SK-N-SH treated with all-trans-retinoic acid at 6 μM for 48 hours (cell line): ENCODE measurements at regions not wholly inside any gene's neighbourhood (a gene's known extent, or its start where the extent isn't known, plus 50 kb on each side); places are given as distances from the start of the nearest gene placed in this dataset.

Source experiments
- ATAC-seq: fragments of 200-7000 bp; cut with Tn5 transposase; 3 replicates; pipeline ENCODE4 v1.9.1; 2020; ENCODE audit warnings: mild to moderate bottlenecking, moderate library complexity
- ARNTL ChIP-seq: fragments of 450-650 bp; formaldehyde crosslinking; IDR thresholded peaks from 2 replicates; pipeline ENCODE4 v1.5.0; 2020; ENCODE audit warnings: low read depth, mild to moderate bottlenecking, moderate library complexity, borderline replicate concordance
- BACH2 ChIP-seq: fragments of 250-450 bp; sonication (Bioruptor Pico); IDR thresholded peaks from 2 replicates; pipeline ENCODE4 v1.9.0; 2021; ENCODE audit warnings: mild to moderate bottlenecking, borderline replicate concordance
- CREB5 ChIP-seq: fragments of 250-450 bp; sonication (Bioruptor Pico); IDR thresholded peaks from 2 replicates; pipeline ENCODE4 v1.5.1; 2020; ENCODE audit warnings: low read depth, mild to moderate bottlenecking, moderate library complexity
- CSDC2 ChIP-seq: fragments of 250-450 bp; sonication (Bioruptor Pico); IDR thresholded peaks from 2 replicates; pipeline ENCODE4 v1.5.0; 2020; ENCODE audit warnings: mild to moderate bottlenecking, moderate library complexity
- CSRNP3 ChIP-seq: fragments of 250-450 bp; sonication (Bioruptor Pico); IDR thresholded peaks from 2 replicates; pipeline ENCODE4 v1.5.1; 2021; ENCODE audit warnings: mild to moderate bottlenecking, moderate library complexity
- GLIS3 ChIP-seq: fragments of 250-450 bp; sonication (Bioruptor Pico); IDR thresholded peaks from 2 replicates; pipeline ENCODE4 v1.5.0; 2020; ENCODE audit warnings: mild to moderate bottlenecking, moderate library complexity
- ISL1 ChIP-seq: fragments of 250-450 bp; sonication (Bioruptor Pico); IDR thresholded peaks from 2 replicates; pipeline ENCODE4 v2.1.2; 2022; ENCODE audit warnings: mild to moderate bottlenecking, moderate library complexity
- OSR1 ChIP-seq: fragments of 250-450 bp; sonication (Bioruptor Pico); IDR thresholded peaks from 2 replicates; pipeline ENCODE4 v1.8.0; 2022; ENCODE audit warnings: moderate library complexity, mild to moderate bottlenecking, inconsistent platforms
- POU6F1 ChIP-seq: fragments of 250-450 bp; sonication (Bioruptor Pico); IDR thresholded peaks from 2 replicates; pipeline ENCODE4 v1.8.0; 2021; ENCODE audit warnings: low read depth, mild to moderate bottlenecking, moderate library complexity, borderline replicate concordance
- PPARA ChIP-seq: fragments of 250-450 bp; sonication (Bioruptor Pico); IDR thresholded peaks from 2 replicates; pipeline ENCODE4 v1.5.0; 2020; ENCODE audit warnings: mild to moderate bottlenecking, borderline replicate concordance
- RARB ChIP-seq: fragments of 250-450 bp; sonication (Bioruptor Pico); IDR thresholded peaks from 2 replicates; pipeline ENCODE4 v1.8.0; 2021; ENCODE audit warnings: mild to moderate bottlenecking, moderate library complexity
- SNAI2 ChIP-seq: fragments of 250-450 bp; sonication (Bioruptor Pico); IDR thresholded peaks from 2 replicates; pipeline ENCODE4 v1.5.0; 2020; ENCODE audit warnings: mild to moderate bottlenecking, moderate library complexity
- TCF4 ChIP-seq: fragments of 250-450 bp; sonication (Bioruptor Pico); IDR thresholded peaks from 2 replicates; pipeline ENCODE4 v1.8.0; 2021; ENCODE audit warnings: mild to moderate bottlenecking, moderate library complexity, borderline replicate concordance
- TOX ChIP-seq: fragments of 250-450 bp; sonication (Bioruptor Pico); IDR thresholded peaks from 2 replicates; pipeline ENCODE4 v1.8.0; 2021; ENCODE audit warnings: mild to moderate bottlenecking, moderate library complexity, borderline replicate concordance
- TSHZ2 ChIP-seq: fragments of 250-450 bp; sonication (Bioruptor Pico); IDR thresholded peaks from 2 replicates; pipeline ENCODE4 v1.5.0; 2020; ENCODE audit warnings: mild to moderate bottlenecking, moderate library complexity
- ZC3H10 ChIP-seq: fragments of 250-450 bp; sonication (Bioruptor Pico); IDR thresholded peaks from 2 replicates; pipeline ENCODE4 v1.5.1; 2021; ENCODE audit warnings: mild to moderate bottlenecking, moderate library complexity
- ZFP3 ChIP-seq: fragments of 250-450 bp; sonication (Bioruptor Pico); IDR thresholded peaks from 2 replicates; pipeline ENCODE4 v1.5.0; 2020; ENCODE audit warnings: mild to moderate bottlenecking, moderate library complexity
- ZNF565 ChIP-seq: fragments of 450-650 bp; formaldehyde crosslinking; conservative IDR thresholded peaks from 2 replicates; pipeline ENCODE4 v1.5.0; 2020; ENCODE audit warnings: low read depth, mild to moderate bottlenecking, moderate library complexity
- ZNF70 ChIP-seq: fragments of 450-650 bp; formaldehyde crosslinking; IDR thresholded peaks from 2 replicates; pipeline ENCODE4 v1.5.0; 2020; ENCODE audit warnings: mild to moderate bottlenecking, moderate library complexity
- ZNF8 ChIP-seq: fragments of 450-650 bp; formaldehyde crosslinking; IDR thresholded peaks from 2 replicates; pipeline ENCODE4 v1.5.0; 2020; ENCODE audit warnings: mild to moderate bottlenecking, moderate library complexity
- TF ChIP-seq, protein P1 (sequence below): fragments of 250-450 bp; sonication (Bioruptor Pico); IDR thresholded peaks from 2 replicates; pipeline ENCODE4 v1.8.0; 2020; ENCODE audit warnings: mild to moderate bottlenecking, moderate library complexity, borderline replicate concordance

GRCh38 chr16:49913720-49914119 lies 57.8 kb upstream of the ZNF423 start:
- TF ChIP-seq ISL1: no peak
- TF ChIP-seq SNAI2 (CRISPR knock-in tag): no peak
- TF ChIP-seq ZNF565: no peak
- TF ChIP-seq, all 23 proteins: peak for 0
- ATAC-seq: no peak

- ATAC-seq: no peak
Observed at GRCh38 chr16:49914657-49915056, 58.7 kb upstream of the ZNF423 start.

DNA sequence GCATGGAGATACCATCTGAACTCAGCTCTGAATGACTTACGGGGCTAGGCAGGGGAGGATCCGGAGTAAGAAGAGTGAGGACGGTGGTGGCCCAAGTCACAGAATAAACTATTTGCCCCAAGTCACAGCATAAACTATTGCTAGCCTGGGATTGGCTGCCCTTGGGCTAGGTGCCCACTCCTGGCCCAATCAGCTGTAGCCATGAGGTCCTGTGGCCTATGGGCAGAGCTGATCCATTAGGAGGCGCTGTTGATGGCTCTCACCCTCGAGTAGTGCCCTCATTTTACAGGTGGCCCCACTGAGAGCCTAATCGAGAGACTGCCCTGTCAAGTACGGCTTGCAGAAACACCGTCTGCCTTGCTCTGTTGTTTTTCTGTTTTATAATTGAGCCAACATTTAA lies 62.3 kb upstream of the ZNF423 start:
- no peak for TF ChIP-seq SNAI2 (CRISPR knock-in tag)
- no peak for TF ChIP-seq CSRNP3 (CRISPR knock-in tag)
- TF ChIP-seq GLIS3 (CRISPR knock-in tag): no peak
- no peak for TF ChIP-seq RARB (CRISPR knock-in tag)
- TF ChIP-seq ZNF8: no peak
- TF ChIP-seq POU6F1 (CRISPR knock-in tag): no peak
- TF ChIP-seq TSHZ2 (CRISPR knock-in tag): no peak
- TF ChIP-seq BACH2 (CRISPR knock-in tag): no peak
- no peak for TF ChIP-seq OSR1 (CRISPR knock-in tag)
- no peak for TF ChIP-seq ZC3H10
- TF ChIP-seq CSDC2 (CRISPR knock-in tag): no peak
- TF ChIP-seq ZFP3: no peak
- no peak for TF ChIP-seq TOX
- TF ChIP-seq ISL1: no peak
- TF ChIP-seq ZNF565: no peak
- no peak for TF ChIP-seq ARNTL (CRISPR knock-in tag)
- TF ChIP-seq PPARA: no peak
- TF ChIP-seq TCF4 (CRISPR knock-in tag): no peak
- no peak for TF ChIP-seq ZNF70 (CRISPR knock-in tag)
- TF ChIP-seq, protein P1, sequence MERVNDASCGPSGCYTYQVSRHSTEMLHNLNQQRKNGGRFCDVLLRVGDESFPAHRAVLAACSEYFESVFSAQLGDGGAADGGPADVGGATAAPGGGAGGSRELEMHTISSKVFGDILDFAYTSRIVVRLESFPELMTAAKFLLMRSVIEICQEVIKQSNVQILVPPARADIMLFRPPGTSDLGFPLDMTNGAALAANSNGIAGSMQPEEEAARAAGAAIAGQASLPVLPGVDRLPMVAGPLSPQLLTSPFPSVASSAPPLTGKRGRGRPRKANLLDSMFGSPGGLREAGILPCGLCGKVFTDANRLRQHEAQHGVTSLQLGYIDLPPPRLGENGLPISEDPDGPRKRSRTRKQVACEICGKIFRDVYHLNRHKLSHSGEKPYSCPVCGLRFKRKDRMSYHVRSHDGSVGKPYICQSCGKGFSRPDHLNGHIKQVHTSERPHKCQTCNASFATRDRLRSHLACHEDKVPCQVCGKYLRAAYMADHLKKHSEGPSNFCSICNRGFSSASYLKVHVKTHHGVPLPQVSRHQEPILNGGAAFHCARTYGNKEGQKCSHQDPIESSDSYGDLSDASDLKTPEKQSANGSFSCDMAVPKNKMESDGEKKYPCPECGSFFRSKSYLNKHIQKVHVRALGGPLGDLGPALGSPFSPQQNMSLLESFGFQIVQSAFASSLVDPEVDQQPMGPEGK (CRISPR knock-in tag): no peak
- ATAC-seq: no peak

More at GRCh38 chr16:49914657-49915056, 58.7 kb upstream of the ZNF423 start:
- TF ChIP-seq RARB (CRISPR knock-in tag) (no peak), GLIS3 (CRISPR knock-in tag) (no peak), BACH2 (CRISPR knock-in tag) (no peak), ISL1 (no peak), CSRNP3 (CRISPR knock-in tag) (no peak), TCF4 (CRISPR knock-in tag) (no peak), ZNF8 (no peak), CREB5 (CRISPR knock-in tag) (no peak)
